ENCODE measurements at regions not wholly inside any gene's neighbourhood (a gene's known extent, or its start where the extent isn't known, plus 50 kb on each side); places are given as distances from the start of the nearest gene placed in this dataset.

GRCh38 chr7:114155116-114156110 lies 236.6 kb upstream of the PPP1R3A start:
- H3K36me3 ChIP-seq (ENCODE audit: control insufficient read depth, insufficient read depth, low read length), result no peaks in the 10 kb centered on the region
- no peaks in the 10 kb centered on the region for H3K27me3 ChIP-seq (ENCODE audit: control insufficient read depth, insufficient read depth, low read length)
- TF ChIP-seq, protein P1, sequence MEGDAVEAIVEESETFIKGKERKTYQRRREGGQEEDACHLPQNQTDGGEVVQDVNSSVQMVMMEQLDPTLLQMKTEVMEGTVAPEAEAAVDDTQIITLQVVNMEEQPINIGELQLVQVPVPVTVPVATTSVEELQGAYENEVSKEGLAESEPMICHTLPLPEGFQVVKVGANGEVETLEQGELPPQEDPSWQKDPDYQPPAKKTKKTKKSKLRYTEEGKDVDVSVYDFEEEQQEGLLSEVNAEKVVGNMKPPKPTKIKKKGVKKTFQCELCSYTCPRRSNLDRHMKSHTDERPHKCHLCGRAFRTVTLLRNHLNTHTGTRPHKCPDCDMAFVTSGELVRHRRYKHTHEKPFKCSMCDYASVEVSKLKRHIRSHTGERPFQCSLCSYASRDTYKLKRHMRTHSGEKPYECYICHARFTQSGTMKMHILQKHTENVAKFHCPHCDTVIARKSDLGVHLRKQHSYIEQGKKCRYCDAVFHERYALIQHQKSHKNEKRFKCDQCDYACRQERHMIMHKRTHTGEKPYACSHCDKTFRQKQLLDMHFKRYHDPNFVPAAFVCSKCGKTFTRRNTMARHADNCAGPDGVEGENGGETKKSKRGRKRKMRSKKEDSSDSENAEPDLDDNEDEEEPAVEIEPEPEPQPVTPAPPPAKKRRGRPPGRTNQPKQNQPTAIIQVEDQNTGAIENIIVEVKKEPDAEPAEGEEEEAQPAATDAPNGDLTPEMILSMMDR (IDR thresholded peaks at IDR 0.05; ENCODE audit: insufficient read depth, low read length, poor library complexity, severe bottlenecking), result no peak
- DNase-seq (ENCODE audit: low read depth), result no peak
- H3K4me3 ChIP-seq (ENCODE audit: low read depth, low read length), result no peak overlapping the region

DNA sequence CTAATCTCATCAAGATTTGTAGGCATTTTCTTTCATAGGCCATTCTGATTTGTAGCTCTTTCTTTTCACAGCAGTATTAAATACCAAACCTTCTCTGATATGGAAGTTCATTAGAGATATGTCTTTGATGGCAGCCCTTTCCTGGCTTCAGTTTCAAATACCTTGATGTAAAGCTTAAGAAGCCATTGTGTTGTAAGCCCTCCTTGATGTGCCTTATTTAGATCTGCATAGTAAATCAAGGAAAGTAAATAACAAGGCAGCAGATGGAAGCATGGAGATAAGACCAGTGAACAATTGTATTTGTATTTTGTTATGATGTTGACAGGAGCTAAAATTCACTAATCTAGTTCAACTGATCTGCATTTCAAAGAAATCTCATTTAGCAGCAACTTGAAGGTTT lies 234.9 kb upstream of the PPP1R3A start:
- H3K36me3 ChIP-seq (ENCODE audit: control insufficient read depth, insufficient read depth, low read length), result no peaks in the 10 kb centered on the region
- no peak overlapping the region for H3K4me3 ChIP-seq (ENCODE audit: low read depth, low read length)
- TF ChIP-seq, protein P1 (IDR thresholded peaks at IDR 0.05; ENCODE audit: insufficient read depth, low read length, poor library complexity, severe bottlenecking), result no peak
- no peak for DNase-seq (ENCODE audit: low read depth)
- no peaks in the 10 kb centered on the region for H3K27me3 ChIP-seq (ENCODE audit: control insufficient read depth, insufficient read depth, low read length)

- Histone ChIP-seq H3K36me3 (ENCODE audit: control insufficient read depth, insufficient read depth, low read length) (no peaks in the 10 kb centered on the region), H3K4me3 (ENCODE audit: low read depth, low read length) (no peak overlapping the region), H3K27me3 (ENCODE audit: control insufficient read depth, insufficient read depth, low read length) (no peaks in the 10 kb centered on the region)
- TF ChIP-seq, protein P1 (IDR thresholded peaks at IDR 0.05; ENCODE audit: insufficient read depth, low read length, poor library complexity, severe bottlenecking), result no peak
- DNase-seq (ENCODE audit: low read depth), result no peak
These were observed 233.6 kb upstream of the PPP1R3A start for GRCh38 chr7:114152314-114152938.

DNA sequence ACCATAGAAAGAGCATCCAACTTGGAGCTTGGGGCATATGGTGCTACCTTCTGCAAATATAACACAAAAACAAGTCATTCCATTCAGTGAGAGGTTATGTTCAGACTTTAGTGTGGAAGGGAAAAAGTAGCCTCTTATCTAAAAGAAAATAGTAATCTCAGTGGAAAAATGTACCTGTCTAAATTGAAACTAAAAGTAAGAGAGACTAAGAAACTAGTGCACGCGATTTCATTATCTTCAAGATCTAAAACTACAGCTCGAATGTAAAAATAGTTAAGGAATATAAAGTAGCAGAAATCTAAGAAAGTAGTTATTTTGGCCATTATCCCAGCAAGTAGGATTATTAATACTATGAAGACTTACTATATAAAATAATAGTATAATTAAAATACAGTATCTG lies 233.0 kb upstream of the PPP1R3A start:
- DNase-seq (ENCODE audit: low read depth), result no peak
- no peaks in the 10 kb centered on the region for H3K27me3 ChIP-seq (ENCODE audit: control insufficient read depth, insufficient read depth, low read length)
- no peak overlapping the region for H3K4me3 ChIP-seq (ENCODE audit: low read depth, low read length)
- no peaks in the 10 kb centered on the region for H3K36me3 ChIP-seq (ENCODE audit: control insufficient read depth, insufficient read depth, low read length)
- TF ChIP-seq, protein P1 (IDR thresholded peaks at IDR 0.05; ENCODE audit: insufficient read depth, low read length, poor library complexity, severe bottlenecking), result no peak

- Histone ChIP-seq H3K4me3 (ENCODE audit: low read depth, low read length) (no peak overlapping the region), H3K36me3 (ENCODE audit: control insufficient read depth, insufficient read depth, low read length) (no peaks in the 10 kb centered on the region), H3K27me3 (ENCODE audit: control insufficient read depth, insufficient read depth, low read length) (no peaks in the 10 kb centered on the region)
- no peak for DNase-seq (ENCODE audit: low read depth)
- TF ChIP-seq, protein P1 (IDR thresholded peaks at IDR 0.05; ENCODE audit: insufficient read depth, low read length, poor library complexity, severe bottlenecking), result no peak
These were observed 231.9 kb upstream of the PPP1R3A start for GRCh38 chr7:114150689-114151088.
